GM23338 (cell line): ENCODE measurements at regions not wholly inside any gene's neighbourhood (a gene's known extent, or its start where the extent isn't known, plus 50 kb on each side); places are given as distances from the start of the nearest gene placed in this dataset.

Source experiments
- ATAC-seq: fragments of 200-7000 bp; cut with Tn5 transposase; 3 replicates; pipeline ENCODE4 v1.9.1; 2020
- DNase-seq: peaks from one replicate; pipeline ENCODE4 v3.0.0-alpha.2; 2015; ENCODE audit warnings: low spot score
- H2AFZ ChIP-seq: fragments of 200-600 bp; sonication (generic); 2 replicates; pipeline ENCODE4 v1.8.0; 2016; ENCODE audit warnings: antibody characterized with exemption, mild to moderate bottlenecking, moderate library complexity
- H3F3A ChIP-seq: fragments of 200-600 bp; sonication (generic); replicated peaks from 2 replicates; pipeline ENCODE4 v1.8.0; 2017; ENCODE audit warnings: antibody characterized with exemption, mixed run types, low read depth
- H3K27ac ChIP-seq: fragments of 200-600 bp; sonication (generic); 2 replicates; pipeline ENCODE4 v1.6.1; 2016; ENCODE audit warnings: low read depth
- H3K27me3 ChIP-seq: fragments of 200-600 bp; sonication (generic); 2 replicates; pipeline ENCODE4 v1.8.0; 2016; ENCODE audit warnings: mild to moderate bottlenecking, mixed run types, moderate library complexity; ENCODE audit not compliant: insufficient read depth
- H3K36me3 ChIP-seq: fragments of 200-600 bp; sonication (generic); 2 replicates; pipeline ENCODE4 v1.8.0; 2016; ENCODE audit warnings: mild to moderate bottlenecking; ENCODE audit not compliant: insufficient read depth
- H3K4me1 ChIP-seq: fragments of 200-600 bp; sonication (generic); 2 replicates; pipeline ENCODE4 v1.8.0; 2016; ENCODE audit warnings: mild to moderate bottlenecking, moderate library complexity; ENCODE audit not compliant: insufficient read depth
- H3K4me2 ChIP-seq: fragments of 200-600 bp; sonication (generic); 2 replicates; pipeline ENCODE4 v1.7.1; 2017; ENCODE audit warnings: mixed run types
- H3K4me3 ChIP-seq: fragments of 200-600 bp; sonication (generic); 2 replicates; pipeline ENCODE4 v1.6.1; 2016; ENCODE audit warnings: mixed run types
- H3K79me2 ChIP-seq: fragments of 200-600 bp; sonication (generic); replicated peaks from 2 replicates; pipeline ENCODE4 v1.8.0; 2017; ENCODE audit warnings: mild to moderate bottlenecking; ENCODE audit not compliant: insufficient read depth
- H3K9me2 ChIP-seq: fragments of 200-600 bp; sonication (generic); 2 replicates; pipeline ENCODE4 v1.8.0; 2017; ENCODE audit not compliant: insufficient read depth
- H4K20me1 ChIP-seq: fragments of 200-600 bp; sonication (generic); replicated peaks from 2 replicates; pipeline ENCODE4 v1.8.0; 2017; ENCODE audit warnings: mild to moderate bottlenecking; ENCODE audit not compliant: insufficient read depth
- H3K27ac Mint-ChIP-seq: 2 replicates; pipeline ENCODE4 v1.8.0; 2020; ENCODE audit warnings: inconsistent platforms, mild to moderate bottlenecking, moderate library complexity, mixed read lengths
- H3K27me3 Mint-ChIP-seq: 3 replicates; pipeline ENCODE4 v1.8.0; 2022; ENCODE audit warnings: low read depth, mild to moderate bottlenecking, moderate library complexity, mixed read lengths, inconsistent platforms; ENCODE audit not compliant: insufficient read depth, poor library complexity
- H3K36me3 Mint-ChIP-seq: 3 replicates; pipeline ENCODE4 v1.8.0; 2021; ENCODE audit warnings: low read depth, mild to moderate bottlenecking, inconsistent platforms, moderate library complexity, mixed read lengths
- H3K4me1 Mint-ChIP-seq: 3 replicates; pipeline ENCODE4 v1.8.0; 2020; ENCODE audit warnings: mild to moderate bottlenecking, inconsistent platforms, mixed read lengths
- H3K4me3 Mint-ChIP-seq: 3 replicates; pipeline ENCODE4 v1.8.0; 2021; ENCODE audit warnings: moderate library complexity, mild to moderate bottlenecking, inconsistent platforms, mixed read lengths
- H3K9me3 Mint-ChIP-seq: 3 replicates; pipeline ENCODE4 v1.8.0; 2020; ENCODE audit warnings: moderate library complexity, mild to moderate bottlenecking, inconsistent platforms, mixed read lengths
- CREB1 ChIP-seq: fragments of 250-450 bp; sonication (Bioruptor Pico); IDR thresholded peaks from 2 replicates; pipeline ENCODE4 v1.5.0; 2020; ENCODE audit warnings: low read depth, mild to moderate bottlenecking, moderate library complexity
- ETS1 ChIP-seq: IDR thresholded peaks from 2 replicates; pipeline ENCODE4 v1.6.1; 2016; ENCODE audit warnings: antibody characterized with exemption
- EZH2 ChIP-seq: fragments of 200-600 bp; sonication (generic); IDR thresholded peaks from one replicate; pipeline ENCODE4 v1.8.0; 2017; ENCODE audit warnings: antibody characterized with exemption, mild to moderate bottlenecking, low read depth; ENCODE audit not compliant: unreplicated experiment
- EZH2phosphoT487 ChIP-seq: fragments of 200-600 bp; sonication (generic); IDR thresholded peaks from one replicate; pipeline ENCODE4 v1.8.1; 2018; ENCODE audit warnings: antibody characterized with exemption; ENCODE audit not compliant: unreplicated experiment
- NANOG ChIP-seq: IDR thresholded peaks from 2 replicates; pipeline ENCODE4 v1.6.1; 2016; ENCODE audit warnings: antibody characterized with exemption, borderline replicate concordance
- POLR2AphosphoS5 ChIP-seq: IDR thresholded peaks from 2 replicates; pipeline ENCODE4 v1.6.1; 2016; ENCODE audit warnings: antibody characterized with exemption, low read depth
- REST ChIP-seq: IDR thresholded peaks from one replicate; pipeline ENCODE4 v1.6.1; 2018; ENCODE audit warnings: antibody characterized with exemption; ENCODE audit not compliant: unreplicated experiment
- STAT1 ChIP-seq: IDR thresholded peaks from one replicate; pipeline ENCODE4 v1.6.1; 2016; ENCODE audit warnings: antibody characterized with exemption; ENCODE audit not compliant: unreplicated experiment
- ZNF114 ChIP-seq: fragments of 250-450 bp; sonication (Bioruptor Pico); IDR thresholded peaks from 2 replicates; pipeline ENCODE4 v1.5.0; 2020; ENCODE audit warnings: mild to moderate bottlenecking, moderate library complexity
- ZNF331 ChIP-seq: fragments of 250-450 bp; sonication (Bioruptor Pico); IDR thresholded peaks from 2 replicates; pipeline ENCODE4 v1.5.0; 2020; ENCODE audit warnings: low read depth, mild to moderate bottlenecking, moderate library complexity
- TF ChIP-seq, protein P1 (sequence below), 2 experiments: fragments of 200-600 bp in 1 of 2; sonication (generic) in 1 of 2; conservative IDR thresholded peaks; 2 replicates each; pipeline versions ENCODE4 v1.5.1 to v1.6.1; 2016 to 2017; ENCODE audit warnings: antibody characterized with exemption in 2 of 2, low read depth in 2 of 2, mild to moderate bottlenecking in 2 of 2, moderate library complexity in 1 of 2

DNA sequence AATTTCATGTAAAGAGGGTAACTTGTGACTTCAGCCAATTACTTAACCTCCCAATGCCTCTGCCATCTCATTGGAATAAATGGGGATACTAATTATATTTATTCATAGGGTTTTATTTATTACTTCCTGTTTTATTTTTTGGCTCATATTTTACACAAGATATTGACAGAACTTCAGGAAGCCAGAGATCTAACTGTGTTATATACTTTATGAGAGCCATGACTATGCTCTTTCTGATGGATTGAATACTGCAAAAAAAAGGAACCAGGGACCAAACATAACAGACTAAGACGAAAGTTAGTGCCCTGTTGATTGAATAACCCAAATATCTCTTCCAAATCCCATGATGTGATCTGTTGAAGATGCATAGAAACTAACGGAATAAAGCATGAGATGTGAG, 243.3 kb upstream of the STARD13 start (continued):
- TF ChIP-seq CREB1, result no peak
- TF ChIP-seq, protein P1, sequence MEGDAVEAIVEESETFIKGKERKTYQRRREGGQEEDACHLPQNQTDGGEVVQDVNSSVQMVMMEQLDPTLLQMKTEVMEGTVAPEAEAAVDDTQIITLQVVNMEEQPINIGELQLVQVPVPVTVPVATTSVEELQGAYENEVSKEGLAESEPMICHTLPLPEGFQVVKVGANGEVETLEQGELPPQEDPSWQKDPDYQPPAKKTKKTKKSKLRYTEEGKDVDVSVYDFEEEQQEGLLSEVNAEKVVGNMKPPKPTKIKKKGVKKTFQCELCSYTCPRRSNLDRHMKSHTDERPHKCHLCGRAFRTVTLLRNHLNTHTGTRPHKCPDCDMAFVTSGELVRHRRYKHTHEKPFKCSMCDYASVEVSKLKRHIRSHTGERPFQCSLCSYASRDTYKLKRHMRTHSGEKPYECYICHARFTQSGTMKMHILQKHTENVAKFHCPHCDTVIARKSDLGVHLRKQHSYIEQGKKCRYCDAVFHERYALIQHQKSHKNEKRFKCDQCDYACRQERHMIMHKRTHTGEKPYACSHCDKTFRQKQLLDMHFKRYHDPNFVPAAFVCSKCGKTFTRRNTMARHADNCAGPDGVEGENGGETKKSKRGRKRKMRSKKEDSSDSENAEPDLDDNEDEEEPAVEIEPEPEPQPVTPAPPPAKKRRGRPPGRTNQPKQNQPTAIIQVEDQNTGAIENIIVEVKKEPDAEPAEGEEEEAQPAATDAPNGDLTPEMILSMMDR (conservative IDR thresholded peaks at IDR 0.05; ENCODE audit: low read depth in 2 of 2), result no peak
- no peak for TF ChIP-seq REST
- TF ChIP-seq EZH2, result no peak
- TF ChIP-seq STAT1, result no peak
- TF ChIP-seq EZH2phosphoT487, result no peak
- no peak for TF ChIP-seq NANOG
- TF ChIP-seq POLR2AphosphoS5, result no peak

GRCh38 chr13:33531484-33531883, 245.9 kb upstream of the STARD13 start:
- H3K9me3 Mint-ChIP-seq, result no peaks in the 10 kb centered on the region
- H3K9me2 ChIP-seq, result no peaks in the 10 kb centered on the region; the same call in 1 of the 2 replicates
- H3K4me1 ChIP-seq, result 0 out of 2 replicates have a peak, but pooled peaks cover 5% of the 10 kb centered on the region
- H3K36me3 ChIP-seq, result no peaks in the 10 kb centered on the region
- no peak overlapping the region for H3K4me3 Mint-ChIP-seq
- no peak overlapping the region for H3K4me2 ChIP-seq
- no peaks in the 10 kb centered on the region for H3K27me3 ChIP-seq
- H3F3A ChIP-seq, result no peaks in the 10 kb centered on the region
- no peak for DNase-seq
- no peak overlapping the region for H3K27ac Mint-ChIP-seq
- H2AFZ ChIP-seq, result no peak overlapping the region
- H3K27ac ChIP-seq, result no peak overlapping the region
- no peaks in the 10 kb centered on the region for H3K36me3 Mint-ChIP-seq
- no peaks in the 10 kb centered on the region for H3K79me2 ChIP-seq
- no peak overlapping the region for H3K4me3 ChIP-seq
- ATAC-seq, result no peak
- H4K20me1 ChIP-seq, result no peaks in the 10 kb centered on the region
- peaks cover 6% of the 10 kb centered on the region; the same call in 2 of the 3 replicates for H3K4me1 Mint-ChIP-seq
- peaks cover 1% of the 10 kb centered on the region for H3K27me3 Mint-ChIP-seq
- TF ChIP-seq ZNF114 (CRISPR knock-in tag), result no peak
- TF ChIP-seq ZNF331 (CRISPR knock-in tag), result no peak
- no peak for TF ChIP-seq ETS1
- TF ChIP-seq STAT1, result no peak
- no peak for TF ChIP-seq POLR2AphosphoS5
- no peak for TF ChIP-seq EZH2phosphoT487
- TF ChIP-seq REST, result no peak
